ENCODE measurements at regions not wholly inside any gene's neighbourhood (a gene's known extent, or its start where the extent isn't known, plus 50 kb on each side); places are given as distances from the start of the nearest gene placed in this dataset.

- Histone ChIP-seq H3K27me3 (ENCODE audit: insufficient read depth, low read length, poor library complexity) (no peaks in the 10 kb centered on the region), H4K20me1 (ENCODE audit: insufficient read depth, low read length) (no peaks in the 10 kb centered on the region), H3K9ac (ENCODE audit: low read depth, low read length) (no peak overlapping the region), H3K9me3 (ENCODE audit: insufficient read depth, low read length, severe bottlenecking) (no peaks in the 10 kb centered on the region), H3K27ac (ENCODE audit: low read length) (no peak overlapping the region), H3K4me2 (ENCODE audit: insufficient read depth, low read length) (no peak overlapping the region), H3K36me3 (ENCODE audit: insufficient read depth, low read length) (no peaks in the 10 kb centered on the region), H3K4me1 (ENCODE audit: insufficient read depth, low read length) (no peaks in the 10 kb centered on the region), H3K4me3 (ENCODE audit: low read depth in 1 of 2, low read length in 2 of 2) (no peak overlapping the region), H3K79me2 (ENCODE audit: insufficient read depth, low read length) (no peaks in the 10 kb centered on the region), H2AFZ (ENCODE audit: low read depth, low read length) (no peak overlapping the region)
- ATAC-seq (ENCODE audit: insufficient read depth, low read depth) (no peak), DNase-seq (no peak)
- TF ChIP-seq EZH2 (IDR thresholded peaks at IDR 0.05; ENCODE audit: borderline replicate concordance, low read depth, low read length, severe bottlenecking) (no peak), CTCF (IDR thresholded peaks at IDR 0.05; ENCODE audit: borderline replicate concordance, extremely low read depth, low read length, poor library complexity, severe bottlenecking) (no peak)
Observed at GRCh38 chrX:109281483-109282275, 200.2 kb downstream of the GUCY2F start.

- Histone ChIP-seq H2AFZ (ENCODE audit: low read depth, low read length) (no peak overlapping the region), H3K9me3 (ENCODE audit: insufficient read depth, low read length, severe bottlenecking) (no peaks in the 10 kb centered on the region), H3K4me1 (ENCODE audit: insufficient read depth, low read length) (no peaks in the 10 kb centered on the region), H3K27ac (ENCODE audit: low read length) (no peak overlapping the region), H3K27me3 (ENCODE audit: insufficient read depth, low read length, poor library complexity) (no peaks in the 10 kb centered on the region), H3K79me2 (ENCODE audit: insufficient read depth, low read length) (no peaks in the 10 kb centered on the region), H3K4me3 (ENCODE audit: low read depth in 1 of 2, low read length in 2 of 2) (no peak overlapping the region), H3K9ac (ENCODE audit: low read depth, low read length) (no peak overlapping the region), H3K36me3 (ENCODE audit: insufficient read depth, low read length) (no peaks in the 10 kb centered on the region), H3K4me2 (ENCODE audit: insufficient read depth, low read length) (no peak overlapping the region), H4K20me1 (ENCODE audit: insufficient read depth, low read length) (no peaks in the 10 kb centered on the region)
- DNase-seq (no peak), ATAC-seq (ENCODE audit: insufficient read depth, low read depth) (no peak)
- no peak for TF ChIP-seq EZH2 (IDR thresholded peaks at IDR 0.05; ENCODE audit: borderline replicate concordance, low read depth, low read length, severe bottlenecking)
- no peak for TF ChIP-seq CTCF (IDR thresholded peaks at IDR 0.05; ENCODE audit: borderline replicate concordance, extremely low read depth, low read length, poor library complexity, severe bottlenecking)
Observed at GRCh38 chrX:109274806-109275205, 207.1 kb downstream of the GUCY2F start.

- H3K9me3 ChIP-seq (ENCODE audit: insufficient read depth, low read length, severe bottlenecking), result no peaks in the 10 kb centered on the region
- no peaks in the 10 kb centered on the region for H3K4me1 ChIP-seq (ENCODE audit: insufficient read depth, low read length)
- no peaks in the 10 kb centered on the region for H3K27me3 ChIP-seq (ENCODE audit: insufficient read depth, low read length, poor library complexity)
- no peaks in the 10 kb centered on the region for H4K20me1 ChIP-seq (ENCODE audit: insufficient read depth, low read length)
- no peak for DNase-seq
- H3K79me2 ChIP-seq (ENCODE audit: insufficient read depth, low read length), result no peaks in the 10 kb centered on the region
- H2AFZ ChIP-seq (ENCODE audit: low read depth, low read length), result no peak overlapping the region
- H3K4me3 ChIP-seq (ENCODE audit: low read depth in 1 of 2, low read length in 2 of 2), result no peak overlapping the region
- H3K36me3 ChIP-seq (ENCODE audit: insufficient read depth, low read length), result no peaks in the 10 kb centered on the region
- peak; percentile 29; the same call in 1 of the 3 replicates for ATAC-seq (ENCODE audit: insufficient read depth, low read depth)
- no peak overlapping the region for H3K4me2 ChIP-seq (ENCODE audit: insufficient read depth, low read length)
- no peak overlapping the region for H3K9ac ChIP-seq (ENCODE audit: low read depth, low read length)
- H3K27ac ChIP-seq (ENCODE audit: low read length), result no peak overlapping the region
- TF ChIP-seq EZH2 (IDR thresholded peaks at IDR 0.05; ENCODE audit: borderline replicate concordance, low read depth, low read length, severe bottlenecking) (no peak), CTCF (IDR thresholded peaks at IDR 0.05; ENCODE audit: borderline replicate concordance, extremely low read depth, low read length, poor library complexity, severe bottlenecking) (no peak)
Observed at GRCh38 chrX:109270580-109271484, 211.1 kb downstream of the GUCY2F start.
